Adrenal gland (tissue), 9 donors: ENCODE measurements at regions not wholly inside any gene's neighbourhood (a gene's known extent, or its start where the extent isn't known, plus 50 kb on each side); places are given as distances from the start of the nearest gene placed in this dataset.

Source experiments
- DNase-seq, 7 donors: peaks; one replicate each; pipeline ENCODE4 v3.0.0-alpha.2; 2019 to 2020
- H3K27ac ChIP-seq, 5 donors: fragments of 200-600 bp; sonication (generic) in 4 of 5; 1 replicate in 3 of 5; 2 replicates in 2 of 5; pipeline versions ENCODE4 v1.5.1 to v1.8.0; 2016 to 2020; ENCODE audit warnings: mild to moderate bottlenecking in 1 of 5
- H3K27me3 ChIP-seq: fragments of 200-600 bp; 2 replicates; pipeline ENCODE4 v1.8.0; 2021
- H3K36me3 ChIP-seq, 2 donors: fragments of 200-600 bp; replicated peaks in 1 of 2; 1 replicate in 1 of 2; 2 replicates in 1 of 2; pipeline versions ENCODE4 v1.5.1 to v1.8.0; 2018 to 2022
- H3K4me1 ChIP-seq, 2 donors: fragments of 200-600 bp; replicated peaks in 1 of 2; 1 replicate in 1 of 2; 2 replicates in 1 of 2; pipeline versions ENCODE4 v1.5.1 to v1.8.0; 2018 to 2021
- H3K4me3 ChIP-seq, 4 donors: fragments of 200-600 bp; sonication (generic) in 3 of 4; one replicate each; pipeline ENCODE4 v1.5.1; 2016 to 2018
- H3K9me3 ChIP-seq, 3 donors: fragments of 200-600 bp; sonication (generic) in 1 of 3; replicated peaks in 1 of 3; 1 replicate in 2 of 3; 2 replicates in 1 of 3; pipeline versions ENCODE4 v1.5.1 to v1.8.0; 2016 to 2021
- POLR2A ChIP-seq, 2 donors: fragments of 450-650 bp; IDR thresholded peaks; one replicate each; pipeline ENCODE4 v1.6.1; 2017; ENCODE audit warnings: antibody characterized with exemption in 2 of 2, mild to moderate bottlenecking in 2 of 2, moderate library complexity in 1 of 2
- WGBS, 4 donors: extraction: QIAGEN DNeasy Blood & Tissue Kit in 2 of 4; methylation state at CpG; one replicate each; pipeline versions ENCODE4 v1.1.5 to v1.1.7; 2013 to 2017; 5-methylcytosine and 5-hydroxymethylcytosine counted together
- intact Hi-C, 2 donors: fragments of 100-400 bp; cut with DNase I; formaldehyde crosslinking; loops; one replicate each; pipeline versions ENCODE4 v1.14.1 to v1.15.0; 2022 to 2023
- TF ChIP-seq, protein P1 (sequence below), 6 experiments: fragments of 450-650 bp in 4 of 6; fragments of 200-600 bp in 2 of 6; sonication (generic) in 1 of 6; IDR thresholded peaks; 1 replicate in 5 of 6; 2 replicates in 1 of 6; pipeline versions ENCODE4 v1.5.1 to v1.8.0; 2016 to 2021; ENCODE audit warnings: antibody characterized with exemption in 6 of 6, mild to moderate bottlenecking in 2 of 6, moderate library complexity in 1 of 6
- donor health status: healthy with polysubstance abuse.
- donor health status: Bipolar disorder and iron deficiency.
- donor health status: DM: yes; HTN: yes; CAD: no.
- donor health status: DM: no; HTN: no; CAD: no.
- donor health status: DM: no; HTN: no; CAD: no.

DNA sequence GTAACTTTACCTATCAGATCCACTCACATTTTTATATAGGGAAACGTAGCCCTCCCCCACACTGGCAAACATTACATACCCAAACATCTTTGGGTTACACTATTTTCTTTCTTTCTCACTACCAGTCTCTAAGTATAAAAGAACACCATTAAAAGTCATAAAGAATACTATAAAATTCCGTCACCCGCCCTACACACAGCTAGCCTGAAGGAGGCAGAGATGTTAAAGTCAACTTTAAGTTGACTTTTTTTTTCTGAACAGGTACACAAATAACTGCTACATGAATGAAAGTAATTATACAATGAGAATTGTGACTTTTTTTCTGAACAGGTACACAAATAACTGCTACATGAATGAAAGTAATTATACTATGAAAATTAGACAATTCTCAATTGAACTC lies 628.3 kb downstream of the NUP35 start:
- H3K36me3 ChIP-seq: no peaks in the 10 kb centered on the region
- WGBS, 4 donors: 66 to 74% (median 70%) methylated on average over 3 of the region's 3 CpGs
- no peak for DNase-seq
- H3K4me1 ChIP-seq: no peaks in the 10 kb centered on the region
- intact Hi-C loops: no loop called here
- H3K4me3 ChIP-seq: no peak overlapping the region
- H3K9me3 ChIP-seq: no peaks in the 10 kb centered on the region
- H3K27ac ChIP-seq: no peak overlapping the region
- no peaks in the 10 kb centered on the region for H3K27me3 ChIP-seq
- TF ChIP-seq, protein P1, sequence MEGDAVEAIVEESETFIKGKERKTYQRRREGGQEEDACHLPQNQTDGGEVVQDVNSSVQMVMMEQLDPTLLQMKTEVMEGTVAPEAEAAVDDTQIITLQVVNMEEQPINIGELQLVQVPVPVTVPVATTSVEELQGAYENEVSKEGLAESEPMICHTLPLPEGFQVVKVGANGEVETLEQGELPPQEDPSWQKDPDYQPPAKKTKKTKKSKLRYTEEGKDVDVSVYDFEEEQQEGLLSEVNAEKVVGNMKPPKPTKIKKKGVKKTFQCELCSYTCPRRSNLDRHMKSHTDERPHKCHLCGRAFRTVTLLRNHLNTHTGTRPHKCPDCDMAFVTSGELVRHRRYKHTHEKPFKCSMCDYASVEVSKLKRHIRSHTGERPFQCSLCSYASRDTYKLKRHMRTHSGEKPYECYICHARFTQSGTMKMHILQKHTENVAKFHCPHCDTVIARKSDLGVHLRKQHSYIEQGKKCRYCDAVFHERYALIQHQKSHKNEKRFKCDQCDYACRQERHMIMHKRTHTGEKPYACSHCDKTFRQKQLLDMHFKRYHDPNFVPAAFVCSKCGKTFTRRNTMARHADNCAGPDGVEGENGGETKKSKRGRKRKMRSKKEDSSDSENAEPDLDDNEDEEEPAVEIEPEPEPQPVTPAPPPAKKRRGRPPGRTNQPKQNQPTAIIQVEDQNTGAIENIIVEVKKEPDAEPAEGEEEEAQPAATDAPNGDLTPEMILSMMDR (IDR thresholded peaks at IDR 0.05): no peak
- TF ChIP-seq POLR2A (IDR thresholded peaks at IDR 0.05): no peak

DNA sequence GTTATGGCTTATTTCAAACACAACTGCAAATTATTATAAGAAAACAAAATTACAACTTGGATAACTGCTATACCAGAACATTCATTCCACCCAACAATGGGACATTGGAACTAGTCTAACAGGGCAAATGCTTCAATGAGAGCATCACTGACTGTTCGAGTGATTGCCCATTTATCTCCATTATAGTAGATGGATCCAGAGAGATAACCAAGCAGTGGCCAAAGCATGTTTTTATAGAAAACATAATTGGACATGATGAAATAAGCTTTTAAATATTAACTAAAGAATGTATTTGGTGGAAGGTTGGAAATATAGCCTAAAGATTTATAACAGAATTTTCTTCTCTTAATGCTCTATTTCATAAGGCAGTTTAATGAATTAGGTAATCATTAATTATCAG lies 634.8 kb downstream of the NUP35 start:
- Histone ChIP-seq H3K9me3 (no peaks in the 10 kb centered on the region), H3K27ac (no peak overlapping the region), H3K4me1 (no peaks in the 10 kb centered on the region), H3K4me3 (no peak overlapping the region), H3K36me3 (no peaks in the 10 kb centered on the region), H3K27me3 (no peaks in the 10 kb centered on the region)
- 28 to 43% (median 39%) methylated on average over 1 of the region's 1 CpG for WGBS, 4 donors
- intact Hi-C loops: no loop called here
- no peak for DNase-seq
- TF ChIP-seq POLR2A (IDR thresholded peaks at IDR 0.05): no peak
- TF ChIP-seq, protein P1 (IDR thresholded peaks at IDR 0.05): no peak

DNA sequence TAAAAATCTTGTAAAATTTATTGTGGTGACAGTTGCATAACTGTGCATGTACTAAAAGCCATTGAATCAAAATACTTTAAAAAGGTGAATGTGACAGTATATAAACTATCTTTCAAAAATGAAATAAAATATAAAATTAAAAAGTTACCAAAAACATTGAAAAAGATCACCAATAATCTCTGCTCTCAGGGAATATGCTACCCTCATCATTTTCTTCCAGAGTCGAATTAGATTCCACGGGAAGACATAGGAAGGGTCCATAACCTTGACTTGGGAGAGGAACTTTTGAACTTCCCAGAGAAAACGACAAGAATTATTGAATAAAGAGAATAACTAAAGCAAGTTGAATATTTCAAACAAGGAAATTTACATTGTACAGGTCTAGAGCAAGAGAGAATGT lies 649.5 kb downstream of the NUP35 start:
- H3K9me3 ChIP-seq: no peaks in the 10 kb centered on the region
- intact Hi-C loops: no loop called here
- no peak overlapping the region for H3K27ac ChIP-seq
- no peak for TF ChIP-seq POLR2A (IDR thresholded peaks at IDR 0.05)
- TF ChIP-seq, protein P1 (IDR thresholded peaks at IDR 0.05): no peak
- DNase-seq: no peak
- no peaks in the 10 kb centered on the region for H3K4me1 ChIP-seq
- H3K4me3 ChIP-seq: no peak overlapping the region
- no peaks in the 10 kb centered on the region for H3K27me3 ChIP-seq
- WGBS, 4 donors: 51 to 72% (median 61%) methylated on average over 3 of the region's 3 CpGs
- no peaks in the 10 kb centered on the region for H3K36me3 ChIP-seq

DNA sequence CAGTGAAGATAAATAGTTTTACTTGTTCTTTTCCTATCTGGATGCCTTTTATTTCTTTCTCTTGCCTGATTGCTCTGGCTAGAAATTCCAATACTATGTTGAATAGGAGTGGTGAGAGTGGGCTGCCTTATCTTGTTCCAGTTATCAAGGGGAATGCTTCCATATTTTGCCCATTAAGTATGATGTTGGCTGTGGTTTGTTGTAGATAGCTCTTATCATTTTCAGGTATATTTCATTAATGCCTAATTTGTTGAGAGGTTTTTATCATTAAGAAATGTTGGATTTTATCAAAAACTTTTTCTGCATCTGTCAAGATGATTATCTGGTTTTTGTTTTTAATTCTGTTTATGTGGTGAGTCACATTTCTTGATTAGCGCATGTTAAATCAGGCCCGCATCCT lies 655.8 kb downstream of the NUP35 start:
- TF ChIP-seq, protein P1 (IDR thresholded peaks at IDR 0.05): no peak
- TF ChIP-seq POLR2A (IDR thresholded peaks at IDR 0.05): no peak
- WGBS, 4 donors: 35 to 82% (median 60%) methylated on average over 2 of the region's 2 CpGs
- no peaks in the 10 kb centered on the region for H3K4me1 ChIP-seq
- DNase-seq: no peak
- H3K4me3 ChIP-seq: no peak overlapping the region
- no peak overlapping the region for H3K27ac ChIP-seq
- H3K36me3 ChIP-seq: no peaks in the 10 kb centered on the region
- H3K27me3 ChIP-seq: no peaks in the 10 kb centered on the region
- H3K9me3 ChIP-seq: no peaks in the 10 kb centered on the region
- intact Hi-C loops: no loop called here
